ENCODE measurements at regions not wholly inside any gene's neighbourhood (a gene's known extent, or its start where the extent isn't known, plus 50 kb on each side); places are given as distances from the start of the nearest gene placed in this dataset.

DNA sequence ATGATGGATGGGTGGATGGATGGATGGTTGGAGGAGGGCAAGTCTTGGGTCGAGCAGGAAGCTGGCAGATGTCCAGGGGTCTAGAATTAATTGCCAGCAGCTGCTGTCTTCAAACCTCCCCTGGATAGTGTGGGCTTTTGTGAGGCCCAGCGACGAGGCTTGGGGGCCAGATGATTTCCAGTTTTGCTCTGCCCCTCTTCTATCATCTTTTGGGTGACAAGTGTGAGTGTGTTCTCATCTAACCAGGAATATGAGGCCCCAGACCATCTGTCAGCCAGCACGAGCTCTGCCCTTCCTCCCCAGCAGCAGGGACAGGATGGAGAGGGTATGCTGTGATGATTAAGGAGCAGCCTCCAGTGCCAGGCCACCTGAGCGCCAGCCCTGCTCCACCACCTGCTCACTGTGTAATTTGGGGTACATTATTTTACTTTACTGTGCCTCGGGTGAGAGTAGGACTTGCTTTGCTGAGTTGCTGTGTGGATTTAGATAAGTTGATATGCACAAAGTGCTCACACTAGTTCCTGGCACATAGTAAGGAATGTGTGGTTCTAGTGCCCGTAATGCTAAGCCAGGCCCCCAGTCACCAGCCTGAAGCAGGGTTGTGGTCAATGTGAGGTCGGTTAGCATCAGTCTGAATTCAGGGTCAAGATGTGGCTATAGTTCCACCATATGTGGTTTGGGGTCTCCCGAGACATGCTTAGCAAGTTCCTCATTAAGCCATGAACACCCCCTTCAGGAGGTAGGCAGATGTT, 251.1 kb downstream of the CYP26B1 start:
- TF ChIP-seq, protein P1, sequence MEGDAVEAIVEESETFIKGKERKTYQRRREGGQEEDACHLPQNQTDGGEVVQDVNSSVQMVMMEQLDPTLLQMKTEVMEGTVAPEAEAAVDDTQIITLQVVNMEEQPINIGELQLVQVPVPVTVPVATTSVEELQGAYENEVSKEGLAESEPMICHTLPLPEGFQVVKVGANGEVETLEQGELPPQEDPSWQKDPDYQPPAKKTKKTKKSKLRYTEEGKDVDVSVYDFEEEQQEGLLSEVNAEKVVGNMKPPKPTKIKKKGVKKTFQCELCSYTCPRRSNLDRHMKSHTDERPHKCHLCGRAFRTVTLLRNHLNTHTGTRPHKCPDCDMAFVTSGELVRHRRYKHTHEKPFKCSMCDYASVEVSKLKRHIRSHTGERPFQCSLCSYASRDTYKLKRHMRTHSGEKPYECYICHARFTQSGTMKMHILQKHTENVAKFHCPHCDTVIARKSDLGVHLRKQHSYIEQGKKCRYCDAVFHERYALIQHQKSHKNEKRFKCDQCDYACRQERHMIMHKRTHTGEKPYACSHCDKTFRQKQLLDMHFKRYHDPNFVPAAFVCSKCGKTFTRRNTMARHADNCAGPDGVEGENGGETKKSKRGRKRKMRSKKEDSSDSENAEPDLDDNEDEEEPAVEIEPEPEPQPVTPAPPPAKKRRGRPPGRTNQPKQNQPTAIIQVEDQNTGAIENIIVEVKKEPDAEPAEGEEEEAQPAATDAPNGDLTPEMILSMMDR (IDR thresholded peaks at IDR 0.05) = no peak
- no peak for TF ChIP-seq ZFX (IDR thresholded peaks at IDR 0.05; ENCODE audit: borderline replicate concordance)
